ENCODE measurements at regions not wholly inside any gene's neighbourhood (a gene's known extent, or its start where the extent isn't known, plus 50 kb on each side); places are given as distances from the start of the nearest gene placed in this dataset.
A peak's percentile ranks its signal among the peaks of the same experiment; 100 is the strongest.

GRCh38 chr11:34001557-34002064, 49.9 kb upstream of the CAPRIN1 start:
- BruUV-seq (replicated peaks), result no TSS peak
- no peak overlapping the region for H3K4me3 ChIP-seq (ENCODE audit: low read depth, low read length, poor library complexity, severe bottlenecking)
- H3K4me1 ChIP-seq (ENCODE audit: insufficient read depth, low read length, poor library complexity, severe bottlenecking), result peaks cover 49% of the 10 kb centered on the region
- intact Hi-C loops (cut with micrococcal nuclease; ENCODE audit: unreplicated experiment), result no loop called here
- POLR2A ChIA-PET (ENCODE audit: low non-redundant PET), result interaction anchor here (0.6 kb wide), 2 partner anchors 58 to 134 kb away, joined by 3 to 9 read pairs; no protein-coding TSS in a partner anchor
- CTCF ChIA-PET, result interaction anchor here (1.0 kb wide), 1 partner anchor 20 kb away, joined by 3 read pairs; no protein-coding TSS in a partner anchor
- no peaks in the 10 kb centered on the region for H3K9me3 ChIP-seq (ENCODE audit: low read depth, low read length, poor library complexity, severe bottlenecking)
- TF ChIP-seq EZH2 (IDR thresholded peaks at IDR 0.05; ENCODE audit: borderline replicate concordance, low read depth, low read length, poor library complexity, severe bottlenecking), result no peak
- TF ChIP-seq CTCF (conservative IDR thresholded peaks at IDR 0.05; ENCODE audit: low read depth, low read length), result no peak
- H3K36me3 ChIP-seq (ENCODE audit: insufficient read depth, low read length, poor library complexity, severe bottlenecking), result no peaks in the 10 kb centered on the region
- no peak for DNase-seq (ENCODE audit: low spot score)
- peak overlapping the region; percentile 19 for H3K27ac ChIP-seq (ENCODE audit: low read depth, low read length, poor library complexity, severe bottlenecking)
- no peaks in the 10 kb centered on the region for H3K27me3 ChIP-seq (replicated peaks; ENCODE audit: insufficient read depth, low read depth, low read length, poor library complexity)

GRCh38 chr11:33999393-33999792, 52.1 kb upstream of the CAPRIN1 start:
- ChIA-PET CTCF (no interaction called here), POLR2A (ENCODE audit: low non-redundant PET) (no interaction called here)
- Histone ChIP-seq H3K9me3 (ENCODE audit: low read depth, low read length, poor library complexity, severe bottlenecking) (no peaks in the 10 kb centered on the region), H3K36me3 (ENCODE audit: insufficient read depth, low read length, poor library complexity, severe bottlenecking) (no peaks in the 10 kb centered on the region), H3K4me1 (ENCODE audit: insufficient read depth, low read length, poor library complexity, severe bottlenecking) (peaks cover 55% of the 10 kb centered on the region), H3K4me3 (ENCODE audit: low read depth, low read length, poor library complexity, severe bottlenecking) (no peak overlapping the region), H3K27ac (ENCODE audit: low read depth, low read length, poor library complexity, severe bottlenecking) (peak overlapping the region; percentile 2), H3K27me3 (replicated peaks; ENCODE audit: insufficient read depth, low read depth, low read length, poor library complexity) (no peaks in the 10 kb centered on the region)
- intact Hi-C loops (cut with micrococcal nuclease; ENCODE audit: unreplicated experiment), result no loop called here
- TF ChIP-seq CTCF (conservative IDR thresholded peaks at IDR 0.05; ENCODE audit: low read depth, low read length) (no peak), EZH2 (IDR thresholded peaks at IDR 0.05; ENCODE audit: borderline replicate concordance, low read depth, low read length, poor library complexity, severe bottlenecking) (no peak)
- BruUV-seq (replicated peaks), result no TSS peak
- DNase-seq (ENCODE audit: low spot score), result no peak

GRCh38 chr11:33997584-33998251, 53.8 kb upstream of the CAPRIN1 start:
- DNase-seq (ENCODE audit: low spot score), result peak; percentile 95
- Histone ChIP-seq H3K27ac (ENCODE audit: low read depth, low read length, poor library complexity, severe bottlenecking) (peak overlapping the region; percentile 69), H3K9me3 (ENCODE audit: low read depth, low read length, poor library complexity, severe bottlenecking) (peaks cover under 1% of the 10 kb centered on the region), H3K4me3 (ENCODE audit: low read depth, low read length, poor library complexity, severe bottlenecking) (peak overlapping the region; percentile 17), H3K36me3 (ENCODE audit: insufficient read depth, low read length, poor library complexity, severe bottlenecking) (no peaks in the 10 kb centered on the region), H3K4me1 (ENCODE audit: insufficient read depth, low read length, poor library complexity, severe bottlenecking) (peaks cover 55% of the 10 kb centered on the region), H3K27me3 (replicated peaks; ENCODE audit: insufficient read depth, low read depth, low read length, poor library complexity) (no peaks in the 10 kb centered on the region)
- intact Hi-C loops (cut with micrococcal nuclease; ENCODE audit: unreplicated experiment), result loop anchor here (1.0 kb wide), 3 partner anchors 48 to 362 kb away; partner anchors contain the start of gene NAT10
- ChIA-PET CTCF (interaction anchor here (0.6 to 2.6 kb wide), 8 partner anchors 9 to 177 kb away, joined by 3 to 41 read pairs (median 4); no protein-coding TSS in a partner anchor), POLR2A (ENCODE audit: low non-redundant PET) (interaction anchor here (0.6 to 0.7 kb wide), 2 partner anchors 47 to 195 kb away, joined by 3 read pairs; no protein-coding TSS in a partner anchor)
- TF ChIP-seq CTCF (conservative IDR thresholded peaks at IDR 0.05; ENCODE audit: low read depth, low read length) (no peak), EZH2 (IDR thresholded peaks at IDR 0.05; ENCODE audit: borderline replicate concordance, low read depth, low read length, poor library complexity, severe bottlenecking) (no peak)
- no TSS peak for BruUV-seq (replicated peaks)
